GM12864 (cell line): ENCODE measurements at regions not wholly inside any gene's neighbourhood (a gene's known extent, or its start where the extent isn't known, plus 50 kb on each side); places are given as distances from the start of the nearest gene placed in this dataset.

Experiments
- DNase-seq: peaks from one replicate; pipeline ENCODE4 v3.0.0-alpha.2; 2011; ENCODE audit warnings: low read depth
- H3K4me3 ChIP-seq: 2 replicates; pipeline ENCODE4 v1.5.1; 2011; ENCODE audit warnings: mild to moderate bottlenecking, low read depth, low read length, control low read depth
- CTCF ChIP-seq: IDR thresholded peaks from 2 replicates; pipeline ENCODE4 v1.5.1; 2011; ENCODE audit warnings: low read depth, mild to moderate bottlenecking, moderate library complexity, low read length, control low read depth, inconsistent platforms; ENCODE audit errors: missing control alignments

GRCh38 chr3:3578718-3579117, 220.5 kb upstream of the LRRN1 start:
- DNase-seq: no peak
- TF ChIP-seq CTCF: no peak
- H3K4me3 ChIP-seq: no peak overlapping the region

DNA sequence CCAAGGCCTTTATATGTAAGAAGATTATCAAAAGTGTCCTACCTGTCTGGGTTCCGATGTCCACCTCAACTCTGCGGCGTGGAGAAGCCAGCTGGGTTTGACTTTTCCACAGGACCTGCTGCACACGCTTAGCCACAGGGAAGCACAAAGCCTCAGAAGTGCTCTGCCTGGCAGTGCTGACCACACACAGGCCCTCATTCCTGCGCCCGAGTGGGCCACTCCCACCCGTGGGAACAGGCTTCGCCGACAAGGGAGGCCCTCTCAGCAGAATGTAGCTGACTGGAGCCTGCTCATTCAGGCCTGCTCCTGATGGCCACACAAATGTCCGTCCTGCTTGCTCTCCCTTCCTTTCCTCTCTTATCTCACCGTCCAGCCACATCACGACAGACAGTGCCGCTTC, 221.4 kb upstream of the LRRN1 start:
- H3K4me3 ChIP-seq: no peak overlapping the region
- TF ChIP-seq CTCF: no peak
- DNase-seq: no peak

DNA sequence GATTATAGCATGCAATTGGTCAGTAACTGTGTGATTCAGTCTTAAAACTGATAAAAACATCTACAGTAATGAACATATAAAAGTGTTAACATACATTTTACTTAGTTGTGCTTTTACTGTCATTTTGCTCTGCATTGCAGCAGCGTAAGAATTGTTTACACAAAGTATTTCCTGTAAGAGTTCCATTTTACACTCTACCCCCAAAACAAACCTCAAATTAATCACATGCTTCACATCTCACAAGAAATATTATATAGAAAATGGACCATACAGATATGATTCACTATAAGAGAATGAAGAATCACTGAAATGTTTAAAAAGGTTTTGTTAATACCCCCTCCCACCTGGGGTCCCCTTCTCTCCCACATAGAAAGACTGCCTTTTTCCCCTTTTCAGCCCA, 225.9 kb upstream of the LRRN1 start:
- no peak for TF ChIP-seq CTCF
- no peak for DNase-seq
- no peak overlapping the region for H3K4me3 ChIP-seq

DNA sequence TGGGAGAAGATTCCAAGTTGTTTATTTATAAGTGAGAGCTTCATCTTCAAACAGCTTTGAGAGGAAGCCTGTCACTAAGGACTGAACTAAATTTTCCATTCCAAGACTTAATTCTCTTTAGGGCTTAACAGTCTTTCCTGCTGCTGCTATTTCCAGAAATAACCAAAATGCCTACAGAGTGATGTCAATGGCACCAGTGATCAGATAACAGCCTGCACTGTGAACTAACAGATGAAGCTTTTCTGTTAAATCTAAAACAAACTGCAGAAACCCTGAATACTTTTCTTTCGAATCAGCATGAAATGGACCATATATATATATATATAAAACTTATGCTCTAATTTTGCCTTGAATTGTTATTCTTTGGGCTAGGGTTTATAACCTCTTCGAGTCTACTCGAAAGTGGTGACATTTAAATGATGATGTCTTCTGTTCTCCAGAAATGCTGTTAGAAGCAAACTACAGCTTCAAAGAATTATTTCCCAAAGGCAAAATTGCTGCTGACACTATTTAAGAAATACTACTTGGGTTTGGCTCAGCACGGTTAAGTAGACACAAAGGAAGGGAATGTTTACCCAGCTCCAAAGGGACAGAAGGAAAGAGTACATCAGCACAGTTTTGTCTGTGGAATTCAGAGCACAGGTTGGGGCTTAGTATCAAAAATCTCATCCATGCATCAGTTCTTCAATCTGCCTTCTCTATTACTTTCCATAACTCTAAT, 238.5 kb upstream of the LRRN1 start:
- no peak for TF ChIP-seq CTCF
- no peak overlapping the region for H3K4me3 ChIP-seq
- no peak for DNase-seq

- TF ChIP-seq CTCF: no peak
- H3K4me3 ChIP-seq: no peak overlapping the region
- no peak for DNase-seq
These were observed 239.4 kb upstream of the LRRN1 start for GRCh38 chr3:3559786-3560185.

- no peak for DNase-seq
- no peak for TF ChIP-seq CTCF
- no peak overlapping the region for H3K4me3 ChIP-seq
These were observed 243.2 kb upstream of the LRRN1 start for GRCh38 chr3:3556078-3556477.

DNA sequence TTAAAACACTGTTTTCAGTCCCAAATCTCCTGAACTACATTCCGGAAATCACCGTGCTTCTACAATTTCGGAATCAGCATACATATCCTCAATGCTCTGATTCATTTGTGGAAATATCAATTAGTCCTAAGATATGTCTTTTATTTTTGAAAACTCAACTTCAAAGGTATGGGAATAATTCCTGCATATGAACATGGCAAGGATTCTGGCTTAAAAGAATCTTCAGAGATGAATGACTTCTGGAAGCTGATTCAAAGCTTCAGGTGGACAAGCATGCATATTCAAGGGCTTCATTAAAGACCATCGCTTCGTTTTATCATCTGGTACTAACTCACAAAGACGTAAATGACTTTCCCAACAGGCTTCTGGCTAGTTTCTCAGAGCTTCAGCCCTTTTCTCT, 246.0 kb upstream of the LRRN1 start:
- no peak overlapping the region for H3K4me3 ChIP-seq
- no peak for DNase-seq
- TF ChIP-seq CTCF: no peak
